ENCODE measurements at regions not wholly inside any gene's neighbourhood (a gene's known extent, or its start where the extent isn't known, plus 50 kb on each side); places are given as distances from the start of the nearest gene placed in this dataset.

- Histone ChIP-seq H3K9ac (ENCODE audit: low read length in 3 of 3) (no peak overlapping the region), H3K36me3 (ENCODE audit: control insufficient read depth in 2 of 3, insufficient read depth in 3 of 3, low read length in 3 of 3) (no peaks in the 10 kb centered on the region), H3K9me3 (ENCODE audit: control insufficient read depth in 2 of 3, insufficient read depth in 1 of 3, low read length in 3 of 3) (no peaks in the 10 kb centered on the region), H3K4me3 (ENCODE audit: low read length in 3 of 3) (no peak overlapping the region), H3K27me3 (ENCODE audit: control insufficient read depth, insufficient read depth, low read length) (no peaks in the 10 kb centered on the region), H3K27ac (ENCODE audit: low read depth in 2 of 2, low read length in 2 of 2) (no peak overlapping the region), H3K4me1 (ENCODE audit: control insufficient read depth in 2 of 3, insufficient read depth in 2 of 3, low read depth in 1 of 3, low read length in 3 of 3) (no peaks in the 10 kb centered on the region)
- intact Hi-C loops (cut with DNase I) = no loop called here
- no peak for TF ChIP-seq CTCF (IDR thresholded peaks at IDR 0.05; ENCODE audit: borderline replicate concordance, extremely low read depth, insufficient read depth)
- DNase-seq (no peak), FAIRE-seq (no peak)
Measured at GRCh38 chr18:44048846-44049245, 631.8 kb upstream of the SETBP1 start.

GRCh38 chr18:44051026-44051425 is 629.7 kb upstream of the SETBP1 start:
- Histone ChIP-seq H3K27ac (ENCODE audit: low read depth in 2 of 2, low read length in 2 of 2) (no peak overlapping the region), H3K4me3 (ENCODE audit: low read length in 3 of 3) (no peak overlapping the region), H3K9me3 (ENCODE audit: control insufficient read depth in 2 of 3, insufficient read depth in 1 of 3, low read length in 3 of 3) (no peaks in the 10 kb centered on the region), H3K9ac (ENCODE audit: low read length in 3 of 3) (no peak overlapping the region), H3K36me3 (ENCODE audit: control insufficient read depth in 2 of 3, insufficient read depth in 3 of 3, low read length in 3 of 3) (no peaks in the 10 kb centered on the region), H3K27me3 (ENCODE audit: control insufficient read depth, insufficient read depth, low read length) (no peaks in the 10 kb centered on the region), H3K4me1 (ENCODE audit: control insufficient read depth in 2 of 3, insufficient read depth in 2 of 3, low read depth in 1 of 3, low read length in 3 of 3) (no peaks in the 10 kb centered on the region)
- intact Hi-C loops (cut with DNase I) = no loop called here
- TF ChIP-seq CTCF (IDR thresholded peaks at IDR 0.05; ENCODE audit: borderline replicate concordance, extremely low read depth, insufficient read depth) = no peak
- no peak for FAIRE-seq
- DNase-seq = peak in 2 of 5 donors; percentile 62 to 65

- DNase-seq (no peak), FAIRE-seq (no peak)
- Histone ChIP-seq H3K4me3 (ENCODE audit: low read length in 3 of 3) (no peak overlapping the region), H3K36me3 (ENCODE audit: control insufficient read depth in 2 of 3, insufficient read depth in 3 of 3, low read length in 3 of 3) (no peaks in the 10 kb centered on the region), H3K27me3 (ENCODE audit: control insufficient read depth, insufficient read depth, low read length) (no peaks in the 10 kb centered on the region), H3K9me3 (ENCODE audit: control insufficient read depth in 2 of 3, insufficient read depth in 1 of 3, low read length in 3 of 3) (no peaks in the 10 kb centered on the region), H3K27ac (ENCODE audit: low read depth in 2 of 2, low read length in 2 of 2) (no peak overlapping the region), H3K4me1 (ENCODE audit: control insufficient read depth in 2 of 3, insufficient read depth in 2 of 3, low read depth in 1 of 3, low read length in 3 of 3) (no peaks in the 10 kb centered on the region), H3K9ac (ENCODE audit: low read length in 3 of 3) (no peak overlapping the region)
- no peak for TF ChIP-seq CTCF (IDR thresholded peaks at IDR 0.05; ENCODE audit: borderline replicate concordance, extremely low read depth, insufficient read depth)
- intact Hi-C loops (cut with DNase I) = no loop called here
Measured at GRCh38 chr18:44054514-44054913, 626.2 kb upstream of the SETBP1 start.

GRCh38 chr18:44060197-44060596 is 620.5 kb upstream of the SETBP1 start:
- DNase-seq (peak in 1 of 5 donors; percentile 42), FAIRE-seq (no peak)
- no peaks in the 10 kb centered on the region for H3K9me3 ChIP-seq (ENCODE audit: control insufficient read depth in 2 of 3, insufficient read depth in 1 of 3, low read length in 3 of 3)
- H3K36me3 ChIP-seq (ENCODE audit: control insufficient read depth in 2 of 3, insufficient read depth in 3 of 3, low read length in 3 of 3) = no peaks in the 10 kb centered on the region
- no peak for TF ChIP-seq CTCF (IDR thresholded peaks at IDR 0.05; ENCODE audit: borderline replicate concordance, extremely low read depth, insufficient read depth)
- no peaks in the 10 kb centered on the region for H3K27me3 ChIP-seq (ENCODE audit: control insufficient read depth, insufficient read depth, low read length)
- intact Hi-C loops (cut with DNase I) = no loop called here
- no peak overlapping the region for H3K9ac ChIP-seq (ENCODE audit: low read length in 3 of 3)
- no peaks in the 10 kb centered on the region for H3K4me1 ChIP-seq (ENCODE audit: control insufficient read depth in 2 of 3, insufficient read depth in 2 of 3, low read depth in 1 of 3, low read length in 3 of 3)
- no peak overlapping the region for H3K4me3 ChIP-seq (ENCODE audit: low read length in 3 of 3)
- no peak overlapping the region for H3K27ac ChIP-seq (ENCODE audit: low read depth in 2 of 2, low read length in 2 of 2)

Data from kidney (tissue), 13 donors.